GM23338 (cell line): ENCODE measurements at regions not wholly inside any gene's neighbourhood (a gene's known extent, or its start where the extent isn't known, plus 50 kb on each side); places are given as distances from the start of the nearest gene placed in this dataset.

ENCODE experiments used
- ATAC-seq: fragments of 200-7000 bp; cut with Tn5 transposase; 3 replicates; pipeline ENCODE4 v1.9.1; 2020
- DNase-seq: peaks from one replicate; pipeline ENCODE4 v3.0.0-alpha.2; 2015; ENCODE audit warnings: low spot score
- H2AFZ ChIP-seq: fragments of 200-600 bp; sonication (generic); 2 replicates; pipeline ENCODE4 v1.8.0; 2016; ENCODE audit warnings: antibody characterized with exemption, mild to moderate bottlenecking, moderate library complexity
- H3F3A ChIP-seq: fragments of 200-600 bp; sonication (generic); replicated peaks from 2 replicates; pipeline ENCODE4 v1.8.0; 2017; ENCODE audit warnings: antibody characterized with exemption, mixed run types, low read depth
- H3K27ac ChIP-seq: fragments of 200-600 bp; sonication (generic); 2 replicates; pipeline ENCODE4 v1.6.1; 2016; ENCODE audit warnings: low read depth
- H3K27me3 ChIP-seq: fragments of 200-600 bp; sonication (generic); 2 replicates; pipeline ENCODE4 v1.8.0; 2016; ENCODE audit warnings: mild to moderate bottlenecking, mixed run types, moderate library complexity; ENCODE audit not compliant: insufficient read depth
- H3K36me3 ChIP-seq: fragments of 200-600 bp; sonication (generic); 2 replicates; pipeline ENCODE4 v1.8.0; 2016; ENCODE audit warnings: mild to moderate bottlenecking; ENCODE audit not compliant: insufficient read depth
- H3K4me1 ChIP-seq: fragments of 200-600 bp; sonication (generic); 2 replicates; pipeline ENCODE4 v1.8.0; 2016; ENCODE audit warnings: mild to moderate bottlenecking, moderate library complexity; ENCODE audit not compliant: insufficient read depth
- H3K4me2 ChIP-seq: fragments of 200-600 bp; sonication (generic); 2 replicates; pipeline ENCODE4 v1.7.1; 2017; ENCODE audit warnings: mixed run types
- H3K4me3 ChIP-seq: fragments of 200-600 bp; sonication (generic); 2 replicates; pipeline ENCODE4 v1.6.1; 2016; ENCODE audit warnings: mixed run types
- H3K79me2 ChIP-seq: fragments of 200-600 bp; sonication (generic); replicated peaks from 2 replicates; pipeline ENCODE4 v1.8.0; 2017; ENCODE audit warnings: mild to moderate bottlenecking; ENCODE audit not compliant: insufficient read depth
- H3K9me2 ChIP-seq: fragments of 200-600 bp; sonication (generic); 2 replicates; pipeline ENCODE4 v1.8.0; 2017; ENCODE audit not compliant: insufficient read depth
- H4K20me1 ChIP-seq: fragments of 200-600 bp; sonication (generic); replicated peaks from 2 replicates; pipeline ENCODE4 v1.8.0; 2017; ENCODE audit warnings: mild to moderate bottlenecking; ENCODE audit not compliant: insufficient read depth
- H3K27ac Mint-ChIP-seq: 2 replicates; pipeline ENCODE4 v1.8.0; 2020; ENCODE audit warnings: inconsistent platforms, mild to moderate bottlenecking, moderate library complexity, mixed read lengths
- H3K27me3 Mint-ChIP-seq: 3 replicates; pipeline ENCODE4 v1.8.0; 2022; ENCODE audit warnings: low read depth, mild to moderate bottlenecking, moderate library complexity, mixed read lengths, inconsistent platforms; ENCODE audit not compliant: insufficient read depth, poor library complexity
- H3K36me3 Mint-ChIP-seq: 3 replicates; pipeline ENCODE4 v1.8.0; 2021; ENCODE audit warnings: low read depth, mild to moderate bottlenecking, inconsistent platforms, moderate library complexity, mixed read lengths
- H3K4me1 Mint-ChIP-seq: 3 replicates; pipeline ENCODE4 v1.8.0; 2020; ENCODE audit warnings: mild to moderate bottlenecking, inconsistent platforms, mixed read lengths
- H3K4me3 Mint-ChIP-seq: 3 replicates; pipeline ENCODE4 v1.8.0; 2021; ENCODE audit warnings: moderate library complexity, mild to moderate bottlenecking, inconsistent platforms, mixed read lengths
- H3K9me3 Mint-ChIP-seq: 3 replicates; pipeline ENCODE4 v1.8.0; 2020; ENCODE audit warnings: moderate library complexity, mild to moderate bottlenecking, inconsistent platforms, mixed read lengths
- CTCF ChIP-seq, 2 experiments: fragments of 200-600 bp in 1 of 2; sonication (generic) in 1 of 2; conservative IDR thresholded peaks; 2 replicates each; pipeline versions ENCODE4 v1.5.1 to v1.6.1; 2016 to 2017; ENCODE audit warnings: antibody characterized with exemption in 2 of 2, low read depth in 2 of 2, mild to moderate bottlenecking in 2 of 2, moderate library complexity in 1 of 2
- JUNB ChIP-seq: IDR thresholded peaks from one replicate; pipeline ENCODE4 v1.6.1; 2016; ENCODE audit warnings: antibody characterized with exemption; ENCODE audit not compliant: unreplicated experiment
- POLR2AphosphoS5 ChIP-seq: IDR thresholded peaks from 2 replicates; pipeline ENCODE4 v1.6.1; 2016; ENCODE audit warnings: antibody characterized with exemption, low read depth
- ZNF331 ChIP-seq: fragments of 250-450 bp; sonication (Bioruptor Pico); IDR thresholded peaks from 2 replicates; pipeline ENCODE4 v1.5.0; 2020; ENCODE audit warnings: low read depth, mild to moderate bottlenecking, moderate library complexity
- ZNF462 ChIP-seq: fragments of 250-450 bp; sonication (Bioruptor Pico); IDR thresholded peaks from 2 replicates; pipeline ENCODE4 v1.5.0; 2020; ENCODE audit warnings: mild to moderate bottlenecking, moderate library complexity
- TF ChIP-seq, protein P1 (sequence below): IDR thresholded peaks from one replicate; pipeline ENCODE4 v1.6.1; 2018; ENCODE audit warnings: antibody characterized with exemption; ENCODE audit not compliant: unreplicated experiment

- TF ChIP-seq, protein P1, sequence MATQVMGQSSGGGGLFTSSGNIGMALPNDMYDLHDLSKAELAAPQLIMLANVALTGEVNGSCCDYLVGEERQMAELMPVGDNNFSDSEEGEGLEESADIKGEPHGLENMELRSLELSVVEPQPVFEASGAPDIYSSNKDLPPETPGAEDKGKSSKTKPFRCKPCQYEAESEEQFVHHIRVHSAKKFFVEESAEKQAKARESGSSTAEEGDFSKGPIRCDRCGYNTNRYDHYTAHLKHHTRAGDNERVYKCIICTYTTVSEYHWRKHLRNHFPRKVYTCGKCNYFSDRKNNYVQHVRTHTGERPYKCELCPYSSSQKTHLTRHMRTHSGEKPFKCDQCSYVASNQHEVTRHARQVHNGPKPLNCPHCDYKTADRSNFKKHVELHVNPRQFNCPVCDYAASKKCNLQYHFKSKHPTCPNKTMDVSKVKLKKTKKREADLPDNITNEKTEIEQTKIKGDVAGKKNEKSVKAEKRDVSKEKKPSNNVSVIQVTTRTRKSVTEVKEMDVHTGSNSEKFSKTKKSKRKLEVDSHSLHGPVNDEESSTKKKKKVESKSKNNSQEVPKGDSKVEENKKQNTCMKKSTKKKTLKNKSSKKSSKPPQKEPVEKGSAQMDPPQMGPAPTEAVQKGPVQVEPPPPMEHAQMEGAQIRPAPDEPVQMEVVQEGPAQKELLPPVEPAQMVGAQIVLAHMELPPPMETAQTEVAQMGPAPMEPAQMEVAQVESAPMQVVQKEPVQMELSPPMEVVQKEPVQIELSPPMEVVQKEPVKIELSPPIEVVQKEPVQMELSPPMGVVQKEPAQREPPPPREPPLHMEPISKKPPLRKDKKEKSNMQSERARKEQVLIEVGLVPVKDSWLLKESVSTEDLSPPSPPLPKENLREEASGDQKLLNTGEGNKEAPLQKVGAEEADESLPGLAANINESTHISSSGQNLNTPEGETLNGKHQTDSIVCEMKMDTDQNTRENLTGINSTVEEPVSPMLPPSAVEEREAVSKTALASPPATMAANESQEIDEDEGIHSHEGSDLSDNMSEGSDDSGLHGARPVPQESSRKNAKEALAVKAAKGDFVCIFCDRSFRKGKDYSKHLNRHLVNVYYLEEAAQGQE = no peak
Measured at GRCh38 chr5:57651127-57651526, 168.5 kb upstream of the ACTBL2 start (continued).

- H3K36me3 ChIP-seq = no peaks in the 10 kb centered on the region
- 0 out of 2 replicates have a peak, but pooled peaks cover 9% of the 10 kb centered on the region for H3K9me2 ChIP-seq
- no peaks in the 10 kb centered on the region for H3K27me3 Mint-ChIP-seq
- DNase-seq (peak; percentile 86), ATAC-seq (peak; percentile 97)
- no peak overlapping the region; the same call in 1 of the 2 replicates for H3K27ac Mint-ChIP-seq
- H3F3A ChIP-seq = no peaks in the 10 kb centered on the region
- no peaks in the 10 kb centered on the region for H3K79me2 ChIP-seq
- H3K4me1 Mint-ChIP-seq = peaks cover 18% of the 10 kb centered on the region
- H3K4me3 ChIP-seq = no peak overlapping the region
- 0 out of 2 replicates have a peak, but pooled peaks cover 6% of the 10 kb centered on the region for H3K4me1 ChIP-seq
- no peaks in the 10 kb centered on the region for H3K27me3 ChIP-seq
- H3K4me3 Mint-ChIP-seq = no peak overlapping the region
- no peak overlapping the region for H3K27ac ChIP-seq
- H3K4me2 ChIP-seq = no peak overlapping the region
- H3K9me3 Mint-ChIP-seq = peaks cover 4% of the 10 kb centered on the region; the same call in 2 of the 3 replicates
- H3K36me3 Mint-ChIP-seq = no peaks in the 10 kb centered on the region; the same call in 2 of the 3 replicates
- H4K20me1 ChIP-seq = no peaks in the 10 kb centered on the region
- H2AFZ ChIP-seq = peak overlapping the region; percentile 30; the same call in 1 of the 2 replicates
- TF ChIP-seq ZNF331 (CRISPR knock-in tag) (no peak), ZNF462 (CRISPR knock-in tag) (no peak), POLR2AphosphoS5 (no peak), CTCF (conservative IDR thresholded peaks at IDR 0.05; ENCODE audit: low read depth in 2 of 2) (peak; percentile 75 to 78), JUNB (no peak)
- TF ChIP-seq, protein P1 = no peak
Measured at GRCh38 chr5:57650360-57651069, 167.9 kb upstream of the ACTBL2 start.
